ENCODE measurements at regions not wholly inside any gene's neighbourhood (a gene's known extent, or its start where the extent isn't known, plus 50 kb on each side); places are given as distances from the start of the nearest gene placed in this dataset.

GRCh38 chr20:39503902-39504709 lies 542.0 kb downstream of the DHX35 start:
- no TSS peak for BruUV-seq (replicated peaks)
- CTCF ChIA-PET: no interaction called here
- DNase-seq (ENCODE audit: low read depth, low spot score): no peak
- intact Hi-C loops (cut with micrococcal nuclease) (no loop called here), dilution Hi-C loops (cut with MboI; ENCODE audit: extremely low pct_ligation_motif_present, low sequenced_read_pairs) (no loop called here)
- TF ChIP-seq POLR2AphosphoS5 (IDR thresholded peaks at IDR 0.05; ENCODE audit: insufficient read depth, low read depth, low read length): no peak
- no peak for TF ChIP-seq JUN (IDR thresholded peaks at IDR 0.05; ENCODE audit: borderline replicate concordance, insufficient read depth, insufficient read length, low read depth)
- no peaks in the 10 kb centered on the region for H3K27me3 ChIP-seq (ENCODE audit: control insufficient read depth in 2 of 2, insufficient read depth in 2 of 2, low read length in 2 of 2)
- H3K9me3 ChIP-seq (replicated peaks; ENCODE audit: control insufficient read depth, insufficient read depth, low read length): no peaks in the 10 kb centered on the region
- no peaks in the 10 kb centered on the region for H3K4me1 ChIP-seq (ENCODE audit: control insufficient read depth, extremely low read depth, insufficient read depth, low read length)
- POLR2A ChIA-PET: no interaction called here
- no peaks in the 10 kb centered on the region for H3K79me2 ChIP-seq (ENCODE audit: control insufficient read depth, insufficient read depth, low read length)
- H3K9ac ChIP-seq (replicated peaks; ENCODE audit: extremely low read depth, insufficient read depth, low read length): no peak overlapping the region
- no peaks in the 10 kb centered on the region for H4K20me1 ChIP-seq (replicated peaks; ENCODE audit: control insufficient read depth, extremely low read depth, insufficient read depth, low read length)
- H3K27ac ChIP-seq (ENCODE audit: insufficient read depth, low read depth, low read length): no peak overlapping the region
- no peaks in the 10 kb centered on the region for H3K36me3 ChIP-seq (ENCODE audit: control insufficient read depth in 2 of 2, extremely low read depth in 1 of 2, insufficient read depth in 2 of 2, low read length in 2 of 2)
- no peak overlapping the region for H3K4me2 ChIP-seq (ENCODE audit: insufficient read depth, low read length)
- FAIRE-seq: no peak
- H2AFZ ChIP-seq (ENCODE audit: low read depth, low read length): no peak overlapping the region
- no peak overlapping the region for H3K4me3 ChIP-seq (replicated peaks in 1 of 3; ENCODE audit: insufficient read depth in 1 of 3, low read depth in 1 of 3, low read length in 3 of 3)
- no peaks in the 10 kb centered on the region for H3K9me1 ChIP-seq (replicated peaks; ENCODE audit: control insufficient read depth, extremely low read depth, insufficient read depth, low read length)

GRCh38 chr20:39492223-39492797 lies 530.2 kb downstream of the DHX35 start:
- no peaks in the 10 kb centered on the region for H3K36me3 ChIP-seq (ENCODE audit: control insufficient read depth in 2 of 2, extremely low read depth in 1 of 2, insufficient read depth in 2 of 2, low read length in 2 of 2)
- H3K9me3 ChIP-seq (replicated peaks; ENCODE audit: control insufficient read depth, insufficient read depth, low read length): no peaks in the 10 kb centered on the region
- no peaks in the 10 kb centered on the region for H3K27me3 ChIP-seq (ENCODE audit: control insufficient read depth in 2 of 2, insufficient read depth in 2 of 2, low read length in 2 of 2)
- no peaks in the 10 kb centered on the region for H4K20me1 ChIP-seq (replicated peaks; ENCODE audit: control insufficient read depth, extremely low read depth, insufficient read depth, low read length)
- no peaks in the 10 kb centered on the region for H3K4me1 ChIP-seq (ENCODE audit: control insufficient read depth, extremely low read depth, insufficient read depth, low read length)
- POLR2A ChIA-PET: no interaction called here
- H3K4me2 ChIP-seq (ENCODE audit: insufficient read depth, low read length): no peak overlapping the region
- H2AFZ ChIP-seq (ENCODE audit: low read depth, low read length): no peak overlapping the region
- TF ChIP-seq EZH2 (IDR thresholded peaks at IDR 0.05; ENCODE audit: borderline replicate concordance, low read depth, low read length, severe bottlenecking): no peak
- TF ChIP-seq MAX (IDR thresholded peaks at IDR 0.05; ENCODE audit: insufficient read depth, insufficient read length): no peak
- TF ChIP-seq FOS (IDR thresholded peaks at IDR 0.05; ENCODE audit: borderline replicate concordance, insufficient read depth, low read length): no peak
- no peak for TF ChIP-seq CTCF (IDR thresholded peaks at IDR 0.05; ENCODE audit: extremely low read depth in 1 of 2, insufficient read depth in 1 of 2, low read depth in 1 of 2, low read length in 2 of 2)
- no peak for TF ChIP-seq POLR2A (IDR thresholded peaks at IDR 0.05; ENCODE audit: low read depth, low read length)
- TF ChIP-seq GATA2 (IDR thresholded peaks at IDR 0.05; ENCODE audit: insufficient read depth, insufficient read length, low read depth, low read length): no peak
- TF ChIP-seq MYC (IDR thresholded peaks at IDR 0.05; ENCODE audit: low read depth, low read length): no peak
- no peak for TF ChIP-seq POLR2AphosphoS5 (IDR thresholded peaks at IDR 0.05; ENCODE audit: insufficient read depth, low read depth, low read length)
- TF ChIP-seq JUN (IDR thresholded peaks at IDR 0.05; ENCODE audit: borderline replicate concordance, insufficient read depth, insufficient read length, low read depth): no peak
- no peak overlapping the region for H3K27ac ChIP-seq (ENCODE audit: insufficient read depth, low read depth, low read length)
- FAIRE-seq: no peak
- CTCF ChIA-PET: no interaction called here
- H3K9me1 ChIP-seq (replicated peaks; ENCODE audit: control insufficient read depth, extremely low read depth, insufficient read depth, low read length): no peaks in the 10 kb centered on the region
- dilution Hi-C loops (cut with MboI; ENCODE audit: extremely low pct_ligation_motif_present, low sequenced_read_pairs) (no loop called here), intact Hi-C loops (cut with micrococcal nuclease) (no loop called here)
- BruUV-seq (replicated peaks): no TSS peak
- no peak for DNase-seq (ENCODE audit: low read depth, low spot score)
- no peaks in the 10 kb centered on the region for H3K79me2 ChIP-seq (ENCODE audit: control insufficient read depth, insufficient read depth, low read length)
- no peak overlapping the region for H3K4me3 ChIP-seq (replicated peaks in 1 of 3; ENCODE audit: insufficient read depth in 1 of 3, low read depth in 1 of 3, low read length in 3 of 3)
- no peak overlapping the region for H3K9ac ChIP-seq (replicated peaks; ENCODE audit: extremely low read depth, insufficient read depth, low read length)
